ENCODE measurements at regions not wholly inside any gene's neighbourhood (a gene's known extent, or its start where the extent isn't known, plus 50 kb on each side); places are given as distances from the start of the nearest gene placed in this dataset.

GRCh38 chr10:62727934-62728333, 76.6 kb upstream of the ADO start (continued):
- TF ChIP-seq, protein P1, sequence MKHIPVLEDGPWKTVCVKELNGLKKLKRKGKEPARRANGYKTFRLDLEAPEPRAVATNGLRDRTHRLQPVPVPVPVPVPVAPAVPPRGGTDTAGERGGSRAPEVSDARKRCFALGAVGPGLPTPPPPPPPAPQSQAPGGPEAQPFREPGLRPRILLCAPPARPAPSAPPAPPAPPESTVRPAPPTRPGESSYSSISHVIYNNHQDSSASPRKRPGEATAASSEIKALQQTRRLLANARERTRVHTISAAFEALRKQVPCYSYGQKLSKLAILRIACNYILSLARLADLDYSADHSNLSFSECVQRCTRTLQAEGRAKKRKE (CRISPR knock-in tag; IDR thresholded peaks at IDR 0.05; ENCODE audit: low read depth), result no peak

DNA sequence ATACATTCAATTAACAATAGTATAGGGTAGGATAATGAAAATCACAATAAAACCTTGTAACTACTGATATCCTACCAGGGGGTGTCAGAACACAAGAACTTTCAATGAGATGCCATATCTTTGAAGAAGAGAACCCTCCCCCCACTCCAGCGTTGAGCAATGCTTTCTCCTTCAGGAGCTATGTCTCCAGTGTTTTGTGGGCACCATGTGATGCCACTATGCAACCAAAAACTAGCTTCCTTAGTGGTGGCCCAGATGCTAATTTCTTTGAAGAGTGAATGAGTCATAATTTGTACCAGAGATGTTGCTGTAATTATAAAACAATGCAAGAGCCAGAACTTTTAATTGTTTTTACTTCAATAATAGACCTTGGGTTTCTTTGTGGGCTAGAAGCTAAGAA, 76.0 kb upstream of the ADO start:
- no peak overlapping the region for H3K4me2 ChIP-seq

GRCh38 chr10:62732841-62733653, 71.5 kb upstream of the ADO start:
- TF ChIP-seq USF2 (IDR thresholded peaks at IDR 0.05), result no peak
- no peak for DNase-seq (ENCODE audit: low read depth in 1 of 2, low spot score in 1 of 2)
- FAIRE-seq, result no peak
- Histone ChIP-seq H3K4me1 (0 out of 3 replicates have a peak, but pooled peaks cover 4% of the 10 kb centered on the region), H3K4me2 (no peak overlapping the region), H3K9me3 (no peaks in the 10 kb centered on the region), H3K4me3 (no peak overlapping the region), H3K27ac (no peak overlapping the region)
- POLR2A ChIA-PET, result no interaction called here
- ATAC-seq, result no peak
- CTCF ChIA-PET, result interaction anchor here (0.7 to 1.8 kb wide), 4 partner anchors 9 to 142 kb away, joined by 3 to 4 read pairs (median 3); no protein-coding TSS in a partner anchor
- WGBS (ENCODE audit: missing lambda C conversion rate), result 37% methylated on average over 7 of the region's 7 CpGs

More for the DNA sequence above, 76.0 kb upstream of the ADO start:
- Histone ChIP-seq H3K9me3 (no peaks in the 10 kb centered on the region), H3K4me1 (no peaks in the 10 kb centered on the region), H3K4me3 (no peak overlapping the region), H3K27ac (no peak overlapping the region)
- no peak for TF ChIP-seq POLR2AphosphoS2 (conservative IDR thresholded peaks at IDR 0.05; ENCODE audit: low read length)
- TF ChIP-seq EHMT2 (IDR thresholded peaks at IDR 0.05; ENCODE audit: low read depth), result no peak
- TF ChIP-seq ZSCAN20 (CRISPR knock-in tag; IDR thresholded peaks at IDR 0.05), result no peak
- no peak for TF ChIP-seq NFE2L2 (conservative IDR thresholded peaks at IDR 0.05; ENCODE audit: low read length)
- no peak for TF ChIP-seq FOSB (CRISPR knock-in tag; IDR thresholded peaks at IDR 0.05)
- TF ChIP-seq SMC3 (IDR thresholded peaks at IDR 0.05), result no peak
- TF ChIP-seq HOXA7 (CRISPR knock-in tag; IDR thresholded peaks at IDR 0.05), result no peak
- TF ChIP-seq EHF (CRISPR knock-in tag; IDR thresholded peaks at IDR 0.05), result no peak
- no peak for TF ChIP-seq MYC (IDR thresholded peaks at IDR 0.05; ENCODE audit: borderline replicate concordance, low read length)
- ATAC-seq (no peak), DNase-seq (ENCODE audit: low read depth in 1 of 2, low spot score in 1 of 2) (no peak), FAIRE-seq (no peak)
- ChIA-PET POLR2A (no interaction called here), CTCF (interaction anchor here (1.2 kb wide), 1 partner anchor 356 kb away, joined by 3 read pairs; no protein-coding TSS in a partner anchor)
- 7% methylated on average over 1 of the region's 1 CpG for WGBS (ENCODE audit: missing lambda C conversion rate)

- H3K4me3 ChIP-seq, result no peak overlapping the region
- no peak for DNase-seq (ENCODE audit: low read depth in 1 of 2, low spot score in 1 of 2)
- CTCF ChIA-PET, result interaction anchor here (0.8 to 1.8 kb wide), 3 partner anchors 9 to 143 kb away, joined by 3 to 4 read pairs (median 3); no protein-coding TSS in a partner anchor
- WGBS (ENCODE audit: missing lambda C conversion rate), result 60% methylated on average over 4 of the region's 4 CpGs
- 0 out of 3 replicates have a peak, but pooled peaks cover 4% of the 10 kb centered on the region for H3K4me1 ChIP-seq
- no peaks in the 10 kb centered on the region for H3K9me3 ChIP-seq
- ATAC-seq, result no peak
- POLR2A ChIA-PET, result no interaction called here
- no peak overlapping the region for H3K27ac ChIP-seq
- no peak overlapping the region for H3K4me2 ChIP-seq
- FAIRE-seq, result no peak
- no peak for TF ChIP-seq NPAS2 (CRISPR knock-in tag; IDR thresholded peaks at IDR 0.05; ENCODE audit: borderline replicate concordance)
- no peak for TF ChIP-seq HEYL (CRISPR knock-in tag; IDR thresholded peaks at IDR 0.05)
- TF ChIP-seq MYC (IDR thresholded peaks at IDR 0.05; ENCODE audit: borderline replicate concordance, low read length), result no peak
- no peak for TF ChIP-seq FOXS1 (CRISPR knock-in tag; IDR thresholded peaks at IDR 0.05)
- TF ChIP-seq JUNB (IDR thresholded peaks at IDR 0.05), result no peak
- TF ChIP-seq ZNF302 (CRISPR knock-in tag; IDR thresholded peaks at IDR 0.05), result no peak
- TF ChIP-seq USF2 (IDR thresholded peaks at IDR 0.05), result no peak
- no peak for TF ChIP-seq MAX (IDR thresholded peaks at IDR 0.05)
- TF ChIP-seq POLR2A (IDR thresholded peaks at IDR 0.05; ENCODE audit: low read length), result no peak
- no peak for TF ChIP-seq HDAC2 (IDR thresholded peaks at IDR 0.05)
- no peak for TF ChIP-seq TP53 (CRISPR knock-in tag; IDR thresholded peaks at IDR 0.05)
- no peak for TF ChIP-seq REST (IDR thresholded peaks at IDR 0.05)
- TF ChIP-seq FOSB (CRISPR knock-in tag; IDR thresholded peaks at IDR 0.05), result no peak
- no peak for TF ChIP-seq NR3C1 (IDR thresholded peaks at IDR 0.05)
- no peak for TF ChIP-seq ESRRA (IDR thresholded peaks at IDR 0.05; ENCODE audit: borderline replicate concordance, low read length)
- TF ChIP-seq PHF8 (IDR thresholded peaks at IDR 0.05; ENCODE audit: borderline replicate concordance, low read depth), result no peak
- no peak for TF ChIP-seq MAZ (IDR thresholded peaks at IDR 0.05; ENCODE audit: borderline replicate concordance, low read depth, low read length)
These were observed 70.7 kb upstream of the ADO start for GRCh38 chr10:62733654-62734293.
